Lower leg skin (tissue), 4 donors: ENCODE measurements at regions not wholly inside any gene's neighbourhood (a gene's known extent, or its start where the extent isn't known, plus 50 kb on each side); places are given as distances from the start of the nearest gene placed in this dataset.

Experiments
- DNase-seq, 2 donors: peaks; one replicate each; pipeline ENCODE4 v3.0.0-alpha.2; 2019; ENCODE audit warnings: low spot score in 2 of 2
- H3K4me3 ChIP-seq: fragments of 200-600 bp; sonication (generic); 2 replicates; pipeline ENCODE4 v1.5.1; 2017; ENCODE audit warnings: mild to moderate bottlenecking, low read depth; ENCODE audit not compliant: poor library complexity, severe bottlenecking
- CTCF ChIP-seq, 3 donors: fragments of 450-650 bp; IDR thresholded peaks; one replicate each; pipeline ENCODE4 v1.5.1; 2016; ENCODE audit warnings: antibody characterized with exemption in 3 of 3, mild to moderate bottlenecking in 3 of 3, moderate library complexity in 2 of 3
- POLR2A ChIP-seq, 2 donors: fragments of 450-650 bp; IDR thresholded peaks; one replicate each; pipeline ENCODE4 v1.6.1; 2016 to 2017; ENCODE audit warnings: antibody characterized with exemption in 2 of 2, mild to moderate bottlenecking in 1 of 2, moderate library complexity in 1 of 2
- WGBS, 2 donors: methylation state at CpG; one replicate each; pipeline ENCODE4 v1.1.5; 2018; 5-methylcytosine and 5-hydroxymethylcytosine counted together
- intact Hi-C: fragments of 100-400 bp; cut with DNase I; formaldehyde crosslinking; loops from one replicate; pipeline ENCODE4 v1.15.0; 2023; ENCODE audit warnings: low total_unique reads

- WGBS, 2 donors: 64 to 78% methylated on average over 4 of the region's 4 CpGs
- DNase-seq: no peak
- TF ChIP-seq POLR2A (IDR thresholded peaks at IDR 0.05) (no peak), CTCF (IDR thresholded peaks at IDR 0.05) (no peak)
- no peak overlapping the region for H3K4me3 ChIP-seq
- intact Hi-C loops: no loop called here
These were observed 371.9 kb upstream of the TBL1XR1 start for GRCh38 chr3:177569193-177569592.

GRCh38 chr3:177569875-177570657 lies 372.8 kb upstream of the TBL1XR1 start:
- 52% methylated on average over 4 of the region's 4 CpGs for WGBS, 2 donors
- no peak for TF ChIP-seq POLR2A (IDR thresholded peaks at IDR 0.05)
- no peak for TF ChIP-seq CTCF (IDR thresholded peaks at IDR 0.05)
- H3K4me3 ChIP-seq: no peak overlapping the region
- intact Hi-C loops: no loop called here
- no peak for DNase-seq

- no peak for DNase-seq
- intact Hi-C loops: no loop called here
- WGBS, 2 donors: 86 to 94% methylated on average over 1 of the region's 1 CpG
- TF ChIP-seq POLR2A (IDR thresholded peaks at IDR 0.05) (no peak), CTCF (IDR thresholded peaks at IDR 0.05) (no peak)
- no peak overlapping the region for H3K4me3 ChIP-seq
These were observed 374.1 kb upstream of the TBL1XR1 start for GRCh38 chr3:177571271-177571943.

- DNase-seq: no peak
- intact Hi-C loops: no loop called here
- WGBS, 2 donors: 94 to 97% methylated on average over 3 of the region's 3 CpGs
- no peak overlapping the region for H3K4me3 ChIP-seq
- TF ChIP-seq POLR2A (IDR thresholded peaks at IDR 0.05) (no peak), CTCF (IDR thresholded peaks at IDR 0.05) (no peak)
These were observed 374.6 kb upstream of the TBL1XR1 start for GRCh38 chr3:177571944-177572315.

- intact Hi-C loops: no loop called here
- H3K4me3 ChIP-seq: no peak overlapping the region
- WGBS, 2 donors: 78 to 80% methylated on average over 7 of the region's 7 CpGs
- no peak for DNase-seq
- TF ChIP-seq CTCF (IDR thresholded peaks at IDR 0.05) (no peak), POLR2A (IDR thresholded peaks at IDR 0.05) (no peak)
These were observed 377.1 kb upstream of the TBL1XR1 start for GRCh38 chr3:177574222-177574856.
